GM12875 (cell line): ENCODE measurements at regions not wholly inside any gene's neighbourhood (a gene's known extent, or its start where the extent isn't known, plus 50 kb on each side); places are given as distances from the start of the nearest gene placed in this dataset.

Experiments
- H3K4me3 ChIP-seq: one replicate; pipeline ENCODE4 v1.5.1; 2011; ENCODE audit warnings: low read depth, low read length, control low read depth
- TF ChIP-seq, protein P1 (sequence below): IDR thresholded peaks from 2 replicates; pipeline ENCODE4 v1.5.1; 2011; ENCODE audit warnings: low read depth, mild to moderate bottlenecking, control low read depth, inconsistent platforms, low read length, moderate library complexity, borderline replicate concordance; ENCODE audit not compliant: insufficient read depth

DNA sequence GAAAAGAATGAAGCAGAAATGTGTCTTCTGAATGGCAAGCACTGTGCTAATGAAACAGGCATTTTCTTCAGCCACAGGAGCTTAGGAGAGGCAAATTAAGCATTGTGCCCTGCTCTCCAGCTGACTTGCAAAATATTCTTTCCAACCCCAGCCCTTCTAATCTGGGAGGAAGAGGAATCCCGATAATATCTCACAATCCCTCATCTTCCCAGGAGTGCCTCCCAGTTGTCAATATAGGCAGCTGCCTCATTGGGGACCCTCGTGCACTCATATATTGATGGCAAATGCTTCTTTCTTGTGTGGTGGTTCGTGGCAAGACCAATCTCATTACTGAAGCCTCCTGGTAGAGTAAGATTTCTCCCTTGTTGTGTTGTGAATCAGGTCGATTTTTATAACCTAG lies 299.0 kb downstream of the COG6 start:
- TF ChIP-seq, protein P1, sequence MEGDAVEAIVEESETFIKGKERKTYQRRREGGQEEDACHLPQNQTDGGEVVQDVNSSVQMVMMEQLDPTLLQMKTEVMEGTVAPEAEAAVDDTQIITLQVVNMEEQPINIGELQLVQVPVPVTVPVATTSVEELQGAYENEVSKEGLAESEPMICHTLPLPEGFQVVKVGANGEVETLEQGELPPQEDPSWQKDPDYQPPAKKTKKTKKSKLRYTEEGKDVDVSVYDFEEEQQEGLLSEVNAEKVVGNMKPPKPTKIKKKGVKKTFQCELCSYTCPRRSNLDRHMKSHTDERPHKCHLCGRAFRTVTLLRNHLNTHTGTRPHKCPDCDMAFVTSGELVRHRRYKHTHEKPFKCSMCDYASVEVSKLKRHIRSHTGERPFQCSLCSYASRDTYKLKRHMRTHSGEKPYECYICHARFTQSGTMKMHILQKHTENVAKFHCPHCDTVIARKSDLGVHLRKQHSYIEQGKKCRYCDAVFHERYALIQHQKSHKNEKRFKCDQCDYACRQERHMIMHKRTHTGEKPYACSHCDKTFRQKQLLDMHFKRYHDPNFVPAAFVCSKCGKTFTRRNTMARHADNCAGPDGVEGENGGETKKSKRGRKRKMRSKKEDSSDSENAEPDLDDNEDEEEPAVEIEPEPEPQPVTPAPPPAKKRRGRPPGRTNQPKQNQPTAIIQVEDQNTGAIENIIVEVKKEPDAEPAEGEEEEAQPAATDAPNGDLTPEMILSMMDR, result no peak
- H3K4me3 ChIP-seq, result no peak overlapping the region

DNA sequence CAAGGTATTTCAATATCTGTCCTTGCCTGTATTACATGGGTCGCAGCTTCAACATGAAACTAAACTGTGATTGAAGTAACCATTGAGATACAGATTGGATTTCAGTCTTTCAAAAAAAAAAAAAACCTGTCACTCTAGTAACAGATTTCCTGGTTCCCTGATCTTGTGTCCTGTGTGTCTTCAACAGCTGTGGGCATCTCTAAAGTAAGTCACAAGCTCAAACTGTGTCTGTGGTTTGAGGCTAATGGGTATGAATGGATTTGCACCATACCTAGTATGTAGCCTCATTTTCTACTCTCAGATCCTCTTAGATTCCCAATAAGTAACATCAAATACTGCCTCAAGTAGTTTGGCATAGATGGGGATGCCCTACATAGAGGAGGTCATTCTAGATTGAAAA lies 300.1 kb downstream of the COG6 start:
- H3K4me3 ChIP-seq, result no peak overlapping the region
- TF ChIP-seq, protein P1, result no peak

DNA sequence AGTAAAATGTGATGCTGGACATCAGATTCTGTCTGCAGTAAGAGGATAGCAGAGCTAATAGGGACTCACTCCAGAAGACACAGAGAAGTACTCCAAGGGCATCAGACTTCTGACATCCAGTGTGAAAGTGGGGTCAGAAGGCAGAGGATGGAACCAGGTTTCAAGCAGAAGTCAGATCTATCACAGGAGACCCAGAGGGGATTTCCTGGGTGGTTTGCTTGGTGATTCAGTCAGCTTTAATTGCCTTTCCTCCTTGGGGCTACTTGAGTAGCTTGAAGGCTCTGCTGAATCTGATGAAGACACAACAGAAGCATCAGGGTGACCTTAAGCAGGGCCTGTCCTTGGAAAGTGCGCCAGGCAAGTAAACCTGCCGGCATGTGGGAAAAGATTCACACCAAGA lies 300.6 kb downstream of the COG6 start:
- TF ChIP-seq, protein P1, result no peak
- no peak overlapping the region for H3K4me3 ChIP-seq

DNA sequence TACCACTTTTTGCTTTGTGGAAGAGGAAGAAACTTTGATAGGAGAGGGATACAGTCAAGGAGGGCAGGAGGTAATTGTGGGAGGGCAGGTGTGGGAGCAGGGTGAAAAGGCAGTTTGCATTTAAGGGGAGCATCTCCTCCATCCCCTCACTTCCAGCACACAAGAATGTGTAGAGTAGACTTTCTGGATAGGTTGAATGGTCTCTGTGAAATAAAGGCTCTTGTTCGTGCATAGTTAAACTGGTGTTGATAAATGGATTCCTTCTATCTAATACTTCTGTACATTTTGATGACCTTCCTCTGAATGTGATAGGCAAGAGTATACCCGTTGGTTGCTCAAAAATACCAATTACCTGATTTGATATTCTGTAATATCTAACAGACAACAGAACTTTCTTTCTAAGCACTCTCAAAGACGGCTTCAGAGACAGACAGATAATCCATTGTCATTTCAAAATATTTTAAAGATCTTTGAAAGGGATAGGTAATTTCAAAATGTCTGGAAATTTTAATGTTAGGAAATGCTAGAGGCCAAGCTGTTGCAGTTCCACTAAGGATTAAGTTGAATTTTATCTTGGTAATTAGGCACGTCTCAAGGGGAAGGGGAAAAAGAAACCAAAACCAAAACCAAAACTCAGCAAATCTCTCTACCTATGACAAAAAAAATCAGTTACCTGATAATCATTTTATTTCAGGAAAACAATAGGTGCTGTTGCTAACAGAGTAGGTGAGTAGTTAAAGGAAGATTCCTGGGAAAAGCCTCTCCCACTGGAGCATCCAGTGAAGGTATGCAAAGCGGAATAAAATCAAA lies 302.6 kb downstream of the COG6 start:
- TF ChIP-seq, protein P1, result no peak

DNA sequence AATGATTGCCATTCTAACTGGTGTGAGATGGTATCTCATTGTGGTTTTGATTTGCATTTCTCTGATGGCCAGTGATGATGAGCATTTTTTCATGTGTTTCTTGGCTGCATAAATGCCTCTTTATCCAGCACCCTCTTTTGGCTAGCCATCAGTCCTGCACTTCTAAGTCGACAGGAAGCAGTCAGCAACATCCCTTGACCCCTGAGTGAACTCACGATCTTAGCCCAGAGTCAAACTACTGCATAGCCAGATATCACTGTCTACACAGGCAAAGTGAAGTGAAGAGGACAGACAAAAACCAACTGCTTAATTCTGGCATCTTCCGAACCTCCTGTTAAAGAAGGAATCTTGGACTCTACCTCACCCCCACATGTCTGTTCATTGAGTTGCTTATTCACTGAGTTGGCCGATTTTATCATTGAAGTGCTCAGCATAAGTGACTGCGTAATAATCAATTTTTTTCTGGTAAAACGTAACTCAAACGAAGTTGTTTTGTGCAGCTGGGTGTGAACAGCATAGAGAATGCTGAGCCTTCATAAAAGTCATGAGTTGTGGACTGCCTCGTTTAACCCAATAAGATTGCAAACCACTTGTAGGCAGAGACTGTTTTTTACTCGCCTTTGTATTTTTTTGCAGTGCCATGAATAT lies 304.2 kb downstream of the COG6 start:
- H3K4me3 ChIP-seq, result no peak overlapping the region
- TF ChIP-seq, protein P1, result no peak

More for the DNA sequence above, 302.6 kb downstream of the COG6 start:
- no peak overlapping the region for H3K4me3 ChIP-seq

DNA sequence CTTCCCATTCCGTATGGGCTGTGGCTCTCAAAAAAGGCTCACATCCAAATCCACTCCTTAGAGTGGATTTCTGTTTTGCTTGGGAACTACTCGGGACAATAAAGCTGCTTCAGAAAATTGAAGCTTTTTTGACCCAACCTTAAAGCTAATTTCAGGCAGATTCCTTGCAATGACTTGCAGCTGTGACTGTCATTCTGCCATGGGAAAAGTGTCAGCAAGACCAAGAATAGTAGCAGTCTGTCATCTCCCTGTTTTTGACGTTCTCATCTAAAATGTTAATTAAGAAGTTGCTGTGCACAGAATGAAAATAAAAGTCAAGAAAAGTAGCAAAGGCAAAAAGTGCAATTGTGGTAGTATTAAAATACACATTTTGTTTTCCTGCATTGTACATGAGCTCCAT lies 304.7 kb downstream of the COG6 start:
- TF ChIP-seq, protein P1, result no peak
- no peak overlapping the region for H3K4me3 ChIP-seq

DNA sequence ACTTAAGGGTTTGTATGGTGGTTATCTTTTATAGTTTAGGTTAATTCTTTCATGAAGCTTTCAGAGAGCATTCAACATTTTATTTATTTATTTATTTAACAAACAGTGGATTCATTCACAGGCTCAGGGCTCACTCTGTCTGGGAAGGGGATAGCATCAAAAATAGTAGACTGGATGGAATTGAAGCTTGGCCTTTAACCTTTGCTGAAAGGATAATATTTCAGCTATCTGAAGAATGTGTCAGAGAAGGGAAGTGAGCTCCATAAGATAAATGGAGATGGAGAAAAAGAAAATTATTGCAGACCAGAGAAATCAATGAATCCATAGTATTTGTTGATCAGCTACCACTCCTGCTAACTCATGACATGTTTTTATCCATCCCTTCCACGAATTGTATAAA lies 305.6 kb downstream of the COG6 start:
- TF ChIP-seq, protein P1, result no peak
- H3K4me3 ChIP-seq, result no peak overlapping the region
